Astrocyte (in vitro differentiated cells and primary cell): ENCODE measurements at regions not wholly inside any gene's neighbourhood (a gene's known extent, or its start where the extent isn't known, plus 50 kb on each side); places are given as distances from the start of the nearest gene placed in this dataset.

Experiments used
- DNase-seq: peaks from one replicate; pipeline ENCODE4 v3.0.0-alpha.2; 2010; ENCODE audit warnings: low read depth
- FAIRE-seq: peaks from 2 replicates; lab custom pipeline; 2011; peaks lifted over from hg19 to GRCh38; lab: Jason Lieb, UNC
- H2AFZ ChIP-seq: 2 replicates; pipeline ENCODE4 v1.6.0; 2012; ENCODE audit warnings: low read depth, low read length, inconsistent platforms
- H3K27ac ChIP-seq: 2 replicates; pipeline ENCODE4 v1.5.1; 2011; ENCODE audit warnings: low read depth, low read length, inconsistent platforms
- H3K27me3 ChIP-seq: 2 replicates; pipeline ENCODE4 v1.6.0; 2011; ENCODE audit warnings: low read length, inconsistent platforms; ENCODE audit not compliant: insufficient read depth
- H3K36me3 ChIP-seq: 2 replicates; pipeline ENCODE4 v1.5.1; 2011; ENCODE audit warnings: low read length, inconsistent platforms; ENCODE audit not compliant: insufficient read depth
- H3K4me1 ChIP-seq: 2 replicates; pipeline ENCODE4 v1.5.1; 2011; ENCODE audit warnings: low read length, inconsistent platforms; ENCODE audit not compliant: insufficient read depth
- H3K4me2 ChIP-seq: 2 replicates; pipeline ENCODE4 v1.6.0; 2012; ENCODE audit warnings: low read length, inconsistent platforms
- H3K4me3 ChIP-seq: 2 replicates; pipeline ENCODE4 v1.5.1; 2011; ENCODE audit warnings: low read depth, mild to moderate bottlenecking, low read length, inconsistent platforms; ENCODE audit not compliant: insufficient read depth
- H3K79me2 ChIP-seq: 2 replicates; pipeline ENCODE4 v1.6.0; 2012; ENCODE audit warnings: mild to moderate bottlenecking, low read length, inconsistent platforms; ENCODE audit not compliant: insufficient read depth
- H3K9ac ChIP-seq: 2 replicates; pipeline ENCODE4 v1.6.0; 2012; ENCODE audit warnings: mild to moderate bottlenecking, low read length, inconsistent platforms
- H3K9me3 ChIP-seq: 2 replicates; pipeline ENCODE4 v1.5.1; 2012; ENCODE audit warnings: low read depth, mild to moderate bottlenecking, low read length, inconsistent platforms; ENCODE audit not compliant: insufficient read depth
- H4K20me1 ChIP-seq: 2 replicates; pipeline ENCODE4 v1.6.0; 2012; ENCODE audit warnings: low read length, inconsistent platforms; ENCODE audit not compliant: insufficient read depth
- H3K27ac Mint-ChIP-seq: one replicate; pipeline ENCODE4 v1.8.0; 2021; ENCODE audit warnings: mild to moderate bottlenecking, mixed read lengths; ENCODE audit not compliant: unreplicated experiment
- H3K27me3 Mint-ChIP-seq: one replicate; pipeline ENCODE4 v1.8.0; 2021; ENCODE audit warnings: low read depth, mixed read lengths; ENCODE audit not compliant: unreplicated experiment
- H3K36me3 Mint-ChIP-seq: one replicate; pipeline ENCODE4 v1.8.0; 2021; ENCODE audit warnings: low read depth, mixed read lengths; ENCODE audit not compliant: unreplicated experiment
- H3K4me1 Mint-ChIP-seq: one replicate; pipeline ENCODE4 v1.8.0; 2021; ENCODE audit warnings: low read depth, mixed read lengths; ENCODE audit not compliant: unreplicated experiment
- H3K4me3 Mint-ChIP-seq: one replicate; pipeline ENCODE4 v1.8.0; 2021; ENCODE audit warnings: mild to moderate bottlenecking, moderate library complexity, mixed read lengths; ENCODE audit not compliant: unreplicated experiment
- H3K9me3 Mint-ChIP-seq: one replicate; pipeline ENCODE4 v1.8.0; 2021; ENCODE audit warnings: mild to moderate bottlenecking, mixed read lengths; ENCODE audit not compliant: unreplicated experiment
- CTCF ChIP-seq: IDR thresholded peaks from 2 replicates; pipeline ENCODE4 v1.5.1; 2011; ENCODE audit warnings: low read depth, mild to moderate bottlenecking, inconsistent platforms, low read length, moderate library complexity; ENCODE audit not compliant: insufficient read depth
- EZH2 ChIP-seq: IDR thresholded peaks from 2 replicates; pipeline ENCODE4 v1.6.1; 2012; ENCODE audit warnings: mild to moderate bottlenecking, low read length, inconsistent platforms; ENCODE audit not compliant: insufficient read depth

GRCh38 chr1:69180358-69180757, 387.4 kb upstream of the LRRC7 start:
- H3K4me1 Mint-ChIP-seq: no peaks in the 10 kb centered on the region
- H3K27me3 Mint-ChIP-seq: no peaks in the 10 kb centered on the region
- H3K9me3 Mint-ChIP-seq: no peaks in the 10 kb centered on the region
- H3K27ac Mint-ChIP-seq: no peak overlapping the region
- TF ChIP-seq EZH2 (no peak), CTCF (no peak)
- H3K9ac ChIP-seq: no peak overlapping the region
- H3K36me3 Mint-ChIP-seq: no peaks in the 10 kb centered on the region
- no peak overlapping the region for H3K27ac ChIP-seq
- no peak overlapping the region for H3K4me3 ChIP-seq
- DNase-seq (no peak), FAIRE-seq (no peak)
- H3K27me3 ChIP-seq: no peaks in the 10 kb centered on the region
- no peaks in the 10 kb centered on the region for H4K20me1 ChIP-seq
- H3K9me3 ChIP-seq: no peaks in the 10 kb centered on the region
- H3K79me2 ChIP-seq: no peaks in the 10 kb centered on the region
- H3K4me3 Mint-ChIP-seq: no peak overlapping the region
- H3K4me2 ChIP-seq: no peak overlapping the region
- no peaks in the 10 kb centered on the region for H3K36me3 ChIP-seq
- no peak overlapping the region for H2AFZ ChIP-seq
- no peaks in the 10 kb centered on the region for H3K4me1 ChIP-seq

GRCh38 chr1:69185378-69185777, 382.3 kb upstream of the LRRC7 start:
- Mint-ChIP-seq H3K4me3 (no peak overlapping the region), H3K36me3 (no peaks in the 10 kb centered on the region), H3K27ac (no peak overlapping the region), H3K4me1 (no peaks in the 10 kb centered on the region), H3K9me3 (no peaks in the 10 kb centered on the region), H3K27me3 (no peaks in the 10 kb centered on the region)
- Histone ChIP-seq H3K4me3 (no peak overlapping the region), H3K9me3 (no peaks in the 10 kb centered on the region), H4K20me1 (no peaks in the 10 kb centered on the region), H3K27me3 (no peaks in the 10 kb centered on the region), H3K79me2 (no peaks in the 10 kb centered on the region), H2AFZ (no peak overlapping the region), H3K4me2 (no peak overlapping the region), H3K36me3 (no peaks in the 10 kb centered on the region), H3K4me1 (no peaks in the 10 kb centered on the region), H3K27ac (no peak overlapping the region), H3K9ac (no peak overlapping the region)
- no peak for DNase-seq
- TF ChIP-seq CTCF (no peak), EZH2 (no peak)
- no peak for FAIRE-seq

GRCh38 chr1:69191335-69191734, 376.4 kb upstream of the LRRC7 start:
- TF ChIP-seq CTCF (no peak), EZH2 (no peak)
- no peaks in the 10 kb centered on the region for H3K9me3 ChIP-seq
- H3K36me3 ChIP-seq: no peaks in the 10 kb centered on the region
- no peaks in the 10 kb centered on the region for H4K20me1 ChIP-seq
- no peak overlapping the region for H3K4me3 Mint-ChIP-seq
- H3K79me2 ChIP-seq: no peaks in the 10 kb centered on the region
- no peak overlapping the region for H3K27ac Mint-ChIP-seq
- H3K4me1 ChIP-seq: no peaks in the 10 kb centered on the region
- H3K27me3 ChIP-seq: no peaks in the 10 kb centered on the region
- no peak for FAIRE-seq
- H3K36me3 Mint-ChIP-seq: no peaks in the 10 kb centered on the region
- no peaks in the 10 kb centered on the region for H3K9me3 Mint-ChIP-seq
- H3K4me2 ChIP-seq: no peak overlapping the region
- H3K4me1 Mint-ChIP-seq: no peaks in the 10 kb centered on the region
- no peak overlapping the region for H3K4me3 ChIP-seq
- no peaks in the 10 kb centered on the region for H3K27me3 Mint-ChIP-seq
- H3K27ac ChIP-seq: no peak overlapping the region
- no peak overlapping the region for H3K9ac ChIP-seq
- no peak overlapping the region for H2AFZ ChIP-seq
- peak; percentile 22 for DNase-seq
